ENCODE measurements at regions not wholly inside any gene's neighbourhood (a gene's known extent, or its start where the extent isn't known, plus 50 kb on each side); places are given as distances from the start of the nearest gene placed in this dataset.

- TF ChIP-seq CTCF (conservative IDR thresholded peaks at IDR 0.05) (no peak), EZH2 (IDR thresholded peaks at IDR 0.05; ENCODE audit: low read depth) (no peak)
Measured at GRCh38 chr13:22114630-22115311, 443.9 kb downstream of the FGF9 start.
